HepG2 (cell line): ENCODE measurements at regions not wholly inside any gene's neighbourhood (a gene's known extent, or its start where the extent isn't known, plus 50 kb on each side); places are given as distances from the start of the nearest gene placed in this dataset.

Experiments
- ATAC-seq: fragments of 200-7000 bp; cut with Tn5 transposase; 3 replicates; pipeline ENCODE4 v1.9.1; 2020; ENCODE audit warnings: mild to moderate bottlenecking, moderate library complexity
- BruUV-seq: library from RNA; stranded (reverse); fragments of 400-500 nt; replicated peaks from 2 replicates; lab custom pipeline; 2021; lab: Mats Ljungman, UMichigan
- CTCF ChIA-PET: fragments of 300-600 bp; formaldehyde crosslinking; extraction: SDS; loops from one replicate; lab custom pipeline; 2021; ENCODE audit warnings: low total read pairs, inconsistent platforms, low intra/inter-chr PET ratio; lab: Yijun Ruan, JAX
- POLR2A ChIA-PET: fragments of 350-600 bp; sonication (Branson Sonifier 250); formaldehyde crosslinking; loops from one replicate; lab custom pipeline; 2020; ENCODE audit warnings: antibody characterized with exemption, inconsistent platforms; lab: Yijun Ruan, JAX
- DNase-seq: peaks from one replicate; pipeline ENCODE4 v3.0.0-alpha.2; 2015; ENCODE audit warnings: low spot score
- FAIRE-seq: peaks from 3 replicates; lab custom pipeline; 2011; peaks lifted over from hg19 to GRCh38; lab: Jason Lieb, UNC
- H2AFZ ChIP-seq: one replicate; pipeline ENCODE4 v1.6.1; 2011; ENCODE audit warnings: low read length, inconsistent platforms
- H3K27ac ChIP-seq: fragments of 300-600 bp; 3 replicates; pipeline ENCODE4 v1.8.0; 2011; ENCODE audit warnings: mixed run types, mild to moderate bottlenecking, mixed read lengths, low read length, inconsistent platforms; ENCODE audit not compliant: insufficient read depth; ENCODE audit errors: extremely low read length
- H3K27me3 ChIP-seq, 2 experiments: fragments of 200-600 bp in 1 of 2; 2 replicates in 1 of 2; 3 replicates in 1 of 2; pipeline versions ENCODE4 v1.6.0 to v1.8.0; 2011; ENCODE audit warnings: low read length in 2 of 2, mild to moderate bottlenecking in 2 of 2, moderate library complexity in 2 of 2, inconsistent platforms in 1 of 2; ENCODE audit not compliant: insufficient read depth in 2 of 2, control insufficient read depth in 1 of 2
- H3K36me3 ChIP-seq, 2 experiments: fragments of 200-600 bp in 1 of 2; replicated peaks in 1 of 2; 2 replicates in 1 of 2; 3 replicates in 1 of 2; pipeline versions ENCODE4 v1.5.1 to v1.8.0; 2011; ENCODE audit warnings: low read length in 2 of 2, inconsistent platforms in 1 of 2; ENCODE audit not compliant: insufficient read depth in 2 of 2, control insufficient read depth in 1 of 2
- H3K4me1 ChIP-seq: 2 replicates; pipeline ENCODE4 v1.5.1; 2012; ENCODE audit warnings: low read length, inconsistent platforms; ENCODE audit not compliant: insufficient read depth
- H3K4me2 ChIP-seq: 2 replicates; pipeline ENCODE4 v1.6.0; 2011; ENCODE audit warnings: low read depth, low read length, inconsistent platforms
- H3K4me3 ChIP-seq, 3 experiments: fragments of 200-600 bp in 1 of 3; sonication (generic), shearing (Covaris generic) in 1 of 3; replicated peaks in 1 of 3; 2 replicates each; pipeline ENCODE4 v1.5.1; 2011 to 2016; ENCODE audit warnings: low read length in 3 of 3, inconsistent platforms in 2 of 3, low read depth in 2 of 3, mild to moderate bottlenecking in 2 of 3, control low read depth in 1 of 3, mixed read lengths in 1 of 3; ENCODE audit not compliant: insufficient read depth in 1 of 3
- H3K79me2 ChIP-seq: one replicate; pipeline ENCODE4 v1.6.1; 2011; ENCODE audit warnings: low read length, inconsistent platforms; ENCODE audit not compliant: insufficient read depth
- H3K9ac ChIP-seq: 2 replicates; pipeline ENCODE4 v1.6.0; 2011; ENCODE audit warnings: mild to moderate bottlenecking, low read depth, low read length, inconsistent platforms; ENCODE audit not compliant: insufficient read depth
- H3K9me3 ChIP-seq: 2 replicates; pipeline ENCODE4 v1.5.1; 2012; ENCODE audit warnings: mild to moderate bottlenecking, low read length
- H4K20me1 ChIP-seq: 2 replicates; pipeline ENCODE4 v1.6.0; 2011; ENCODE audit warnings: inconsistent platforms, mild to moderate bottlenecking, low read length, moderate library complexity; ENCODE audit not compliant: insufficient read depth
- CENPT ChIP-seq: sonication (generic); formaldehyde crosslinking; IDR thresholded peaks from 2 replicates; pipeline ENCODE4 v1.8.0; 2022; ENCODE audit warnings: low read depth, mild to moderate bottlenecking, moderate library complexity, missing genetic modification reagents
- CREBL2 ChIP-seq: sonication (generic); formaldehyde crosslinking; IDR thresholded peaks from 2 replicates; pipeline ENCODE4 v1.8.1; 2023; ENCODE audit warnings: missing genetic modification reagents, mild to moderate bottlenecking, borderline replicate concordance
- HNF1B ChIP-seq: sonication (generic); formaldehyde crosslinking; IDR thresholded peaks from 2 replicates; pipeline ENCODE4 v1.5.1; 2020; ENCODE audit warnings: mild to moderate bottlenecking, moderate library complexity, missing genetic modification reagents
- IRF9 ChIP-seq: sonication (generic); formaldehyde crosslinking; IDR thresholded peaks from 2 replicates; pipeline ENCODE4 v1.8.0; 2022; ENCODE audit warnings: missing genetic modification reagents, mild to moderate bottlenecking, borderline replicate concordance
- KLF16 ChIP-seq, 2 experiments: sonication (generic) in 1 of 2; formaldehyde crosslinking in 1 of 2; IDR thresholded peaks; 2 replicates each; pipeline versions ENCODE4 v1.6.1 to v1.8.0; 2016 to 2023; ENCODE audit warnings: missing genetic modification reagents in 2 of 2, missing compliant biosample characterization in 1 of 2
- MIER2 ChIP-seq: IDR thresholded peaks from 2 replicates; pipeline ENCODE4 v1.6.1; 2016; ENCODE audit warnings: missing biosample characterization, missing genetic modification reagents
- MYC ChIP-seq: sonication (generic); formaldehyde crosslinking; IDR thresholded peaks from 2 replicates; pipeline ENCODE4 v1.9.0; 2021; ENCODE audit warnings: missing genetic modification reagents, borderline replicate concordance
- PHF5A ChIP-seq: IDR thresholded peaks from one replicate; pipeline ENCODE4 v1.6.1; 2018; ENCODE audit warnings: low read depth, missing genetic modification reagents; ENCODE audit not compliant: unreplicated experiment
- PRPF4 ChIP-seq: fragments of 200-400 bp; formaldehyde crosslinking; IDR thresholded peaks from 2 replicates; pipeline ENCODE4 v1.6.1; 2016; ENCODE audit warnings: low read length, low read depth; ENCODE audit not compliant: poor library complexity, severe bottlenecking
- SRSF1 ChIP-seq: fragments of 200-400 bp; formaldehyde crosslinking; optimal IDR thresholded peaks from 2 replicates; pipeline ENCODE3; 2017; ENCODE audit warnings: mild to moderate bottlenecking, low read depth, low read length, moderate library complexity
- ZBTB34 ChIP-seq: sonication (generic); formaldehyde crosslinking; IDR thresholded peaks from 2 replicates; pipeline ENCODE4 v1.8.0; 2022; ENCODE audit warnings: mild to moderate bottlenecking, missing genetic modification reagents
- ZFP37 ChIP-seq: sonication (generic); formaldehyde crosslinking; IDR thresholded peaks from 2 replicates; pipeline ENCODE4 v1.4.0; 2020; ENCODE audit warnings: missing genetic modification reagents, borderline replicate concordance
- ZNF260 ChIP-seq: sonication (generic); formaldehyde crosslinking; IDR thresholded peaks from 2 replicates; pipeline ENCODE4 v1.4.0; 2020; ENCODE audit warnings: missing genetic modification reagents, low read depth, mild to moderate bottlenecking, borderline replicate concordance
- ZNF333 ChIP-seq: sonication (generic); formaldehyde crosslinking; IDR thresholded peaks from 2 replicates; pipeline ENCODE4 v1.4.0; 2020; ENCODE audit warnings: mild to moderate bottlenecking, missing genetic modification reagents, borderline replicate concordance
- ZNF343 ChIP-seq: sonication (generic); formaldehyde crosslinking; IDR thresholded peaks from 2 replicates; pipeline ENCODE4 v1.4.0; 2020; ENCODE audit warnings: mild to moderate bottlenecking, missing genetic modification reagents
- ZNF383 ChIP-seq: sonication (generic); formaldehyde crosslinking; IDR thresholded peaks from 2 replicates; pipeline ENCODE4 v1.4.0; 2020; ENCODE audit warnings: missing genetic modification reagents, mild to moderate bottlenecking, borderline replicate concordance
- ZNF619 ChIP-seq: sonication (generic); formaldehyde crosslinking; IDR thresholded peaks from 2 replicates; pipeline ENCODE4 v1.4.0; 2020; ENCODE audit warnings: mild to moderate bottlenecking, missing genetic modification reagents
- ZNF724P ChIP-seq: sonication (generic); formaldehyde crosslinking; IDR thresholded peaks from 2 replicates; pipeline ENCODE4 v1.8.0; 2022; ENCODE audit warnings: missing genetic modification reagents, borderline replicate concordance
- WGBS: methylation state at CpG from one replicate; pipeline ENCODE4 v1.1.6; 2017; ENCODE audit warnings: low lambda C conversion rate; 5-methylcytosine and 5-hydroxymethylcytosine counted together
- in situ Hi-C: cut with HindIII; loops from 2 replicates; pipeline ENCODE4 v1.10.0; 2017; ENCODE audit warnings: low pct_unique_long_range_greater_than_20kb; ENCODE audit not compliant: extremely low pct_ligation_motif_present
- intact Hi-C: fragments of 100-400 bp; cut with micrococcal nuclease; formaldehyde crosslinking; loops from one replicate; pipeline ENCODE4 v1.10.0; 2022; ENCODE audit not compliant: unreplicated experiment

GRCh38 chr1:82405333-82405732, 604.6 kb downstream of the ADGRL2 start:
- H3K27me3 ChIP-seq = no peaks in the 10 kb centered on the region
- intact Hi-C loops = no loop called here
- no peak overlapping the region for H3K27ac ChIP-seq
- POLR2A ChIA-PET = no interaction called here
- peaks cover 74% of the 10 kb centered on the region for H3K9me3 ChIP-seq
- BruUV-seq = no TSS peak
- no peaks in the 10 kb centered on the region for H3K79me2 ChIP-seq
- no peak for ATAC-seq
- WGBS = 0% methylated on average over 1 of the region's 1 CpG
- no peaks in the 10 kb centered on the region for H3K36me3 ChIP-seq
- TF ChIP-seq CREBL2 (no peak), ZNF343 (CRISPR knock-in tag) (no peak), CENPT (CRISPR knock-in tag) (no peak), SRSF1 (no peak), ZNF260 (no peak), ZFP37 (CRISPR knock-in tag) (no peak), MIER2 (no peak), HNF1B (no peak), ZNF724P (no peak), ZBTB34 (CRISPR knock-in tag) (no peak), ZNF383 (no peak), PRPF4 (no peak), PHF5A (CRISPR knock-in tag) (no peak), ZNF619 (no peak), ZNF333 (CRISPR knock-in tag) (no peak), KLF16 (CRISPR knock-in tag; IDR thresholded peaks at IDR 0.05) (no peak), IRF9 (no peak), MYC (CRISPR knock-in tag) (no peak)
- in situ Hi-C loops = no loop called here
- FAIRE-seq = no peak
- H3K9ac ChIP-seq = no peak overlapping the region
- H3K4me1 ChIP-seq = no peaks in the 10 kb centered on the region
- H2AFZ ChIP-seq = no peak overlapping the region
- H3K4me2 ChIP-seq = no peak overlapping the region
- H4K20me1 ChIP-seq = no peaks in the 10 kb centered on the region
- no peak overlapping the region for H3K4me3 ChIP-seq
- DNase-seq = no peak
- CTCF ChIA-PET = no interaction called here
